GM04504 (cell line): ENCODE measurements at regions not wholly inside any gene's neighbourhood (a gene's known extent, or its start where the extent isn't known, plus 50 kb on each side); places are given as distances from the start of the nearest gene placed in this dataset.

Source experiments
- DNase-seq: peaks from one replicate; pipeline ENCODE4 v3.0.0-alpha.2; 2012; ENCODE audit warnings: low read depth

GRCh38 chr22:49586873-49587272, 240.8 kb downstream of the BRD1 start:
- DNase-seq, result no peak

- no peak for DNase-seq
Measured at GRCh38 chr22:49586244-49586748, 241.4 kb downstream of the BRD1 start.

GRCh38 chr22:49585461-49586243, 242.0 kb downstream of the BRD1 start:
- no peak for DNase-seq

GRCh38 chr22:49583886-49584505, 243.7 kb downstream of the BRD1 start:
- DNase-seq, result no peak

DNA sequence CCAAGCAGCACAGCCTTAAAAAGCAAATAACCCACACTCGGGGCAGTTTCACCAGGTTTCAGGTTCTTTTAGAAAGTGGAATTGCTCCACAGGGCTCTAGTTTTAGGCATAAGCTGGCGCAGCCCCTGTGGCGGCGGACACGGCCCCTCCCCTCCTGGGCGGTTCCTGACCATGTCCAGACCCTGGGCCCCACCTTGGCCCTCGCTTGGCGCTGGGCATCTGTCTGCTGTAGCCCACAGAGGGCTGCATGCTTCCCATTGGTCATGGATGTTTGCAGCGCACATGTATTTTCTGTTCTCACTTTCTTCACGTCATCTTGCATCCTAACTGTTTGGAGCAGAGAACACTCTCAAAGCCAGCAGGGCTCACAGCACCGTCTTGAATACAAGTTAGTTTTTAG, 244.3 kb downstream of the BRD1 start:
- no peak for DNase-seq

- DNase-seq, result no peak
Measured at GRCh38 chr22:49582678-49583077, 245.0 kb downstream of the BRD1 start.

DNA sequence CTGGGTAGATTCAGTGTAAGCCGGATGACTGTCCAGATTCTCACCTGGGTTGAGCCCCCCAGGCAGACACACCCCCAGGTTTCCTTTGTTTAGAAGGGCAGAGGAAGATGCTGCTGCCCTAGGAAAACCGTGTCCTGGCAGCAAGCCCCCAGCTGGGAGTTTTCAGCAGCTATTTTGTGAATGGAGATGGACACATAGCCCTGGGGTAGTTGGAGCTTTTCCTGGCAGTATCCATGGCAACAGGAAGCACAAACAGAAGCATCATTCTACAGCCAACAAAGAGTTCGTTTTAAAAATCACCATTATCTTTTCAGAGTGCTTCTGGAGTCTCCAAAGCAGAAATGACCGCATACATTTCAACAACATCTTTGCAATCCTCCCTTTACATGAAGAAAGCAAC, 245.5 kb downstream of the BRD1 start:
- no peak for DNase-seq

- no peak for DNase-seq
Measured at GRCh38 chr22:49580024-49580423, 247.6 kb downstream of the BRD1 start.

DNA sequence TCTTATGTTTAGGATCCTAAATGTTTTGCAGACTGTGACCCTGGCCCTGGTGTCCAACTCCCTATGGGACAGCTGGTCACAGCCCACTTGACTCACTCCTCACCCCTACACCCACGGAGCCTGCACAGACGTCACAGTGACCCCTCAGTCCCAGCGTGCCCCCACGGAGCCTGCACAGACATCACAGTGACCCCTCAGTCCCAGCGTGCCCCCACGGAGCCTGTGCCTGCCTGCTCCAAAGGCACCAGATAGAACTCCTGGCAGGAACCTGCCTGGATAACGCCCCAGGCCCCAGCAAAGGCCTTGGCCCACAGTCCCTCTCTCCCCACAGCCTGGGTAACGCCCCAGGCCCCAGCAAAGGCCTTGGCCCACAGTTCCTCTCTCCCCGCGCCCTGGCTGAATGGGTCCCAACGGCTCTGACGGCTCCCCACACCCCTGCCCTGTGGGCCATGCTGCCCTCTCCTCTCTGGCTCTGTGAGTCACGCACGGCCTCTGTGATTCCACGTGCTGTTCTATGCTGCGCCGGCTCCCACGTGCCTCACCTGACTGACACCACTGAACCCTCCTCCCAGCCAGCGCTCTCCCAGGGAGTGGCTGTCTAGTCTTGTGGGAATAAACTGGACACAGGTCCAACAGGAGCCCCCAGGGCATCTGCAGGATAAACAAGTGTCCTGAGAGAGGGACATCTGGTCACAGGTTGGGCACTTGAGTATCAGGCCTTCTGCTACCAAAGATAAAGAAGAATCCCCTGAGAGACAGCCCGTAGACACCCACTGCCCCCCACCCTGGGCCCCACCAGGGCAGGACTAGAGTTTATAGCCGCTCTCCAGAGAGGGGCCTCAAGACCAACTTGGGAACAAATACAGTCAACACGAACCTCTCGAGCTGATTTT, 250.3 kb downstream of the BRD1 start:
- no peak for DNase-seq

DNA sequence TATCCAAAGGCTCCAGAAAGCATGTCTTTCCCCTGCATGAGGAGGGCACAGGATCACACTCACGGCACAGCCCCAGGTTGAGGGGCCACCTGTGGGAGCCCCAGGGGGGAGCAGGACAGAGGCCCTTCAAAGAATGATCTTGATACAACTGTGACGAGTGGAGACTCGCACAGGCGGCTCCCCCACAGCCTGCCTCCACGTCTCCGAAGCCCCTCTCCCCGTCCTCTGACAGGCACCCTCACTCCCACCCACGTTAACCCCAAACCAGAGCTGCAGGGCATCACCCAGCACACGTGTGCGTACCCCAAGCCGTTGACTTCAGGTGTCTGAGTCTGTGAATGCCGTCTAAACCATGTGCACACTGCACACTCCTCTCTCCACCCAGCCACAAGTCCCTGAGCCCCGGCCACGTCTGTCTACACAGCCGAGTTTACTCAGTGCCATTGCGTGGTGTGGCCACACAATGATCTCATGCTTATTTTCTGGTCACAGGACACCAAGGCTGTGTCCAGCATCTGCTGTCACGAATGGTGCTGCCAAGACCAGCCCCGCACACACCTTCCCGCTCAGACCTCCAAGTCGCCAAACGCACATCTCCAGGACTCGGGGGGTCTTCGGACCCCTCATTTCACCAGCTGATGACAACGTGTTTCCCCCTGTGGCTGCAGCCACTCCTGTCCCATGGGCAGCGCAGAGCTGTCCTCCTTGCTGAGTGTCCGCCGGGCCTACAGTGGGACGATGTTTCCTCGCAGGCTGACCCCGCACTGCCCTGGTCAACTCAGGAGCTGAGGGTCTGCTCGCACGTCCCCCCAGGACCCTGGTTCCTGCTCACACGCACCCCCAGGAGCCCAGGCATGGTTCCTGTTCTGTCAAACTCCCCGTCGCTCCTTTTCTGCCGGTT, 251.2 kb downstream of the BRD1 start:
- no peak for DNase-seq

DNA sequence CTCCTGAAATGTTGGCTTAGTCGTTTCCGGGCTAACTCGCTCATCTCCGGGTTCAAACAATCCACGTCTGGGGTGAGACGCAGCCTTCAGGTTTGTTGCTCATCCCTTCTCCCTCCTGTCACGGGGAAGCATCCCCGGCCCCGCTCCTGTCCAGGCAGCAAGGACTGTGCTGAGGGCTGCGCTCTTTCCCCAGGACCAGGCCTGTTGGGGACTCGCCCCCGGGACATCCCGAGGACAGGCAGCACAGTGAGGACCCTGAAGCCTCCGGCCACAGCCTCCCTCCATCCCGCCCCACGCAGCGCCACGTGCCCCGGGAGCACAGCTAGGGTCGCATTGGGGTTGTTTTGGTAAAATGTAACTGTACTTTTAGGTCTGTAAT, 252.0 kb downstream of the BRD1 start:
- no peak for DNase-seq

DNA sequence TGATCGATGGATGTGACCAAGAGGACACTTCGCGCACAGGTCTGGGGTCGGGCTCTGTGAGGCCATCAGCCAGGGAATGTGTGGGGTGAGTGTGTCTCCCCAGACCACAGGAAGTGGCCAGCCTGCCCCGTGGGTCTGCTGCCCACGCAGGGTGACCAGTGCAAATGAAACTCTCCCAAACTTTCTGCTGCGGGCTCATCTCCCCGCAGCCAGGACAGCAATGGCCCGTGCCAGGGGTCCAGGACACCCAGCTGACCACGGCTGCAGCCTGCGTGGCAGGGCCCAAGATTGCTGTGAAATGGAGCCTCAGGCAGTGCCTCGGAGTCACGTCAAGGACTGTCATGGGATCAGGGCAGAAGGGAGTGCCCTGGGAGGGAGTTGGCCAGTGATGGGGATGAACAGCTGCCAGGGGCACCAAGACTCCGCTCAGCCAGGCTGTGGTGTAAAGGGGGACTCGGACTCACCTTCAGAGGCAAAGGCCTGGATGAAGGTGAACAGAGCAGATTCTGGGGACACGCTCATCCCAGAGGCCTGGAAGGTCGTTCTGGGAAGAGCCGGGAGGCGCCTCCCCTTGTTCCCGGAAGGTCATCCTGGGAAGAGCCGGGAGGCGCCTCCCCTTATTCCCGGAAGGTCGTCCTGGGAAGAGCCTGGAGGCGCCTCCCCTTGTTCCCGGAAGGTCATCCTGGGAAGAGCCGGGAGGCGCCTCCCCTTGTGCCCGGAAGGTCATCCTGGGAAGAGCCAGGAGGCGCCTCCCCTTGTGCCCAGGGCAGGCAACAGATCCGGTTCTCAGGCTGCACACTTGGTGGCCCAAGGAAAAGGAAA, 252.6 kb downstream of the BRD1 start:
- DNase-seq, result no peak

DNA sequence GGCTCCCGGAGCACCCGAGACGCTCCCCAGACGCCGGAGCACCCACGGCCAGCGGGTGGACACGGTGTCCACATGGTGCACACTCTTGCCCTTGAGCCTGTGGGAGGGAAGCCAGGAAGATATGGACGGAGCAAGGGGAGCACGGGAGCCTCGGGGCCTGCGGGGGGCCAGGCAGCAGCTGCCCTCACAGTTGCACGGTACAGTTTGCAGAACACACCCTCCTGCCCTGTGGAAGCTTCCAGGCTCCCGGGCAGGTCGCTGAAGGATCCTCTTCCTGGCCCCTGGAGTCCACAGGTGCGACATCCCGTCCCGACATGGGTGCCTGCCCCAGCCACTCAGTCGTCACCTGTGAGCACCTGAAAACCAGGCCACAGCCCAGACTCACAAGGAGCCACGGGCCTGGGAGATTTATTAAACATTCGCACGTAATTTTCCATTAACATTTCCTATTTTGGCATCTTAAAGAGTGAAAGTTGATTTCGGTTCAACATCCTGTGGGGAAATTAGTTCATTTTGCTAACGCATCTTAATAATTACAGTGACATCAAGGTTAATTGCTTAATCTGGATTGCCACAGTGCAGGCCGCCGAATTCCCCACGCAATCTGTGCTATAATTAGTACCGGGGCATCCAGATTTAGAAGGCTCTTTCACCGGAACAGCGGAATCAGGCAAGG, 253.3 kb downstream of the BRD1 start:
- no peak for DNase-seq

DNA sequence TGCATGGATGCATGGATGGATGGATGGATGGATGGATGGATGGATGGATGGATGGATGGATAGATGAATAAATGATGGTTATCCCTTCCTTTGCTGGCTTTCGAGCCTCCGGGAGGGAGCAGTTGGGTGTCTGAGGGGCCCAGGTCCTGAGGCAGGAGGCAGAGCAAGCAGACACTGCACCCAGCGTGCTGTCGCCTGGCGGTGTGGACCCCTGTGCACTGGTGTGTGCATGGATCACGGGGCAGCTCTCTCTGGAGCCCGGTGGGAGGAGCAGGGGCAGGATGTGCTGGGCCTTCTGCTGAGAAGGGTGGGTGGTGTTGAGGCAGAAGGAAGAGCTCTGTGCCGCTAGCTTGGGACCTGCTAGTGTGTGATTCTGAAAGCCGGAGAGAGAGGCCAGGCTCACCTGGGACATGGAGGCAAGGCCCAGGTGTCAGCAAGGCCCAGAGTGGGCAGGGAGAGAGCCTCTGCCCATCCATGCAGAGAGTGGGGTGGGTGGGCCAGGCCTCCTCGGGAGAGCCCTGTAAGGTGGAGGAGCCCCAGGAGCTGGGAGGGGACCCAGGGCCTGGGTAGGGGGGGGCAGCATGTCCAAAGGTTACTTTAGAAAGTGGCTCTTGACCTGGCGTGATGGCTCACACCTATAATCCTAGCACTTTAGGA, 254.4 kb downstream of the BRD1 start:
- no peak for DNase-seq

GRCh38 chr22:49571326-49571725, 256.3 kb downstream of the BRD1 start:
- no peak for DNase-seq

DNA sequence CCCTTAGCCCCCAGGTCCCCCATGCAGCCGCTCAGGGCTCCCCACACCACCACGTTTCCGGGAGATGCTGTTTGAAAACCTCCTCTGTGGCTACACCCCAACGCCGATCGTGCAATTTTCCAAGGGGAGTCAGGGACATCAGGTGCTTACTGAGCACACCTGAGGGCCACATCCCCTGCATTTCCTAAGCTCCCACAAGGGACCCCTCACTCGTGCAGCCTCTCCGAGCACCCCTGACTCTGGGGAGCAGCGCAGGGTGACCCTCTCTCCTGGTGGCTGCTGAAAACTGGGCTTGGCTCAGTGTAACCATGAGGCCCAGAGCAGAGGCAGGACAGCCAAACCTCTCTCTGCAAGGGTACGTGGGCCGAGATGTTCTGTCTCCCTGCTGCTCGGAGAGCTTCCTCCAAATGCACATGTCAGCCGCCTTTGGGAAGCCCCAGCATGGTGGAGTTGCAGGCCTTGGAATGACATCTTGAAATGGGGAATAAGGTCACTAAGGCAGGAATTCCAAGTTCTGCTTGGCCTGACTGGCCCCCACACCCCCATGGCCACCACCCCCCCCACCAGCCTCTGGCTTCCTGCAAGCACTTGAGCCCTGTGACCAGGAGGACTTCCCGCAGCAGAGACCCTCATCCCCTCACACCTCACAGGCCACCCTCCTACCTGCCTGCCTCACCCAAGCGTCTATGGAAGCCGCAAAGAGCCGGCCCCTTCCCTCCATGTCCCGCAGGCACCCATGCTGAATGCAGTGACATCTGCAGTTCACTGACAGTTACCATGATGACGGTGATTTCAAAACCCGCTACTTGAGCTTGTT, 257.4 kb downstream of the BRD1 start:
- no peak for DNase-seq

- DNase-seq, result no peak
Measured at GRCh38 chr22:49569286-49570031, 258.2 kb downstream of the BRD1 start.

DNA sequence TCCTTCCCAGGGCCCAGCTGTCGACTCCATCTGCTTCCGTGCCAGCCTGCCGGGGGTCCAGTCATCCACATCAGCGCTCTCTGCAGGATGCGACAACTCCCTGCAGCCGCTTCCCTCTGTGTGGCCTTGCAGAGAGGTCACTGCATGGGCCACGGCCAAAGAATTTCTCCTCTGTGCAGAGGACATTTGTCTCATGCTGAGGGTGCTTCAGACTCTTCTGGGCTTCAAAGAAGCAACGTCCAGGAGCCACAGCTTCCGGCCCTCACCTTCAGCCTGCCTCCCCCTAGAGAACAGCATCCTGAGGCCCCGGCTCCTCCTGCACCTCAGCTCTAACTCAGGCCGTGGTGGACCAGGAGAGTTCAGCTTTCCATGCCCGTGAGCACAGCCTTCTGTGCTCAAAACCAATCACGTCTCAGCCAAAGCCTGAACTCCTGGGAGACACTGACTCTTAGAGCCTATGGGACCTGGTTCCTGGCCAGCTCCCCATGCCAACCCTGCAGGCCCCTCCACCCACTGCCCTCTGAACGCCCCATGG, 258.9 kb downstream of the BRD1 start:
- no peak for DNase-seq
